Activated CD4-positive, alpha-beta T cell treated with anti-CD3 and anti-CD28 coated beads, Interleukin-10, Interleukin-2, amounts not matched to agents 100 ng/mL and 50 ng/mL, durations not matched to agents 16 hours and 8 hours (primary cell): ENCODE measurements at regions not wholly inside any gene's neighbourhood (a gene's known extent, or its start where the extent isn't known, plus 50 kb on each side); places are given as distances from the start of the nearest gene placed in this dataset.
A peak's percentile ranks its signal among the peaks of the same experiment; 100 is the strongest.
"Not testable (repeated sequence)": the region's sequence is repeated elsewhere in the genome, so short reads cannot be mapped to it uniquely, and the experiment has no call there.

Source experiments
- DNase-seq: peaks from one replicate; pipeline ENCODE4 v3.0.0-alpha.2; 2020

DNA sequence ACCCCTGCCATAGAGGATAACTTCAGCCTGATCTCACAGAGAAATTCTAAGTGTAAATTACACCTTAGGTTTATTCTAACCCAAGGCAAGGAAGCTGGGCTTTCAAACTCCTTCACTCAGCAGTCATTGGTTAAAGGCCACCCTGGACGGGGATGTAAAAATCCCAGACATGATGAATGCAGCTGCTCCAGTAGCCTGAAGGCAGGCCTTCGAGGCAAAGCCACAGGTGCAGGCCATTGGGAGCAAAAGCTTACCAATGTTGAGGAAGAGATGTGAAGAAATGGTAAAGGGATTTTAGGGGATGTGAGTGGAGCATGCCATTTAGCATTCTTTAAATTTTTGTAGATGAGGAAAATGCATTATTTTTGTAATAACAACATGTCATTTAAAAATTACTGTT lies 514.4 kb downstream of the XYLT1 start:
- DNase-seq: no peak

DNA sequence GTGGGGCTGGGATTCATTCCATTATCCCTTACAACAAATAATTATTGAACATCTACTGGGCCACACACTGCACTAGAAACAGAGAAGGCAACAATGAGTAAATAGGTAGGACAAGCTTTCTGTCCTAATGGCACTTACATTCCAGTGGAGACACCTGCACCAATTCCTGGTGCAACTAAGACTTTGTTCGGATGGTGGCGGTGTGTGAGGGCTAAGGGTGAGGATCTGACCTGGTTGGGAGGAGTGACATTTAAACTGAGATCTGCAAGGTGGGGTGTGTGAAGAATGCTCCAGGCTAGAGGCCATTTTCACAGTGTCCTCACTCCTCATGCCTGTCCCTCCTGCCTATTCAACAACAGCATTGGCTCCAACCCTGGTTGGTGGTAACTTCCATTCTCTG lies 510.0 kb downstream of the XYLT1 start:
- no peak for DNase-seq

DNA sequence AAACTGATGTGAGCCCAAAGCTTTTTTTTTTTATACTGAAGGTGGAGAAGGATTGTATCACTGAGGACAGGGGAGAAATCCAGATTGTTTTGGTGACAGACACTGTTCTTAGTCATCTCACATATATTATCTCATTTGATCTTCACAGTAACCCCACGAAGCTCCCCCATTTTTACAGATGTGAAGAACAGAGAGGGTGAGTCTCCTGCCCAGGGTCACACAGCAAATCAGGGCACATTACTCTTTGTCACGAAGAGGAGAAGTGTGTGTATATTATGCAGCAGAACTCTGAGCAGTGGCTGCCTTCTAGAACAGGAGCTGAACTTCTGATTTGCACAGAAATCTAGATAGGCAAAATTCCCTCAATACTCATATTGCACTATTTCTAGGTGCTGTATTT lies 504.3 kb downstream of the XYLT1 start:
- DNase-seq: no peak

DNA sequence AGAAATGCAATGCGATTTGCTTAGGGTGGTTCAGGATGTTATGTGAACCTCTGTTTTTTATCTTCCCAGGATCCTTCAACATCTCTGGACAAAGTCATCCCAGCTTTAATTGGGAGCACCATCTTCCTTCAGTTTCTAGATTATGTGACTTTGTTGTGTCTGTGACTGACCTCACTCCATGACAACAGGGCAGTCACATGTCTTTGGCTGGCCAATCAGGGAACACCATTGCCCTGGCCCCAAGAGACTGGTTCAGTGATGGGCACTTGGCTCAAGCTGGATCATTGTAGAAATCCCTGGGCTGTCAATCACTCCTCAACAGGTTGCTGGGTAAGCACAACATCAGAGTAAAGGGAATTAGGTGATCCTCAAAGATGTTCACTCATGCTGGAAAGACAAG lies 499.7 kb downstream of the XYLT1 start:
- DNase-seq: no peak

DNA sequence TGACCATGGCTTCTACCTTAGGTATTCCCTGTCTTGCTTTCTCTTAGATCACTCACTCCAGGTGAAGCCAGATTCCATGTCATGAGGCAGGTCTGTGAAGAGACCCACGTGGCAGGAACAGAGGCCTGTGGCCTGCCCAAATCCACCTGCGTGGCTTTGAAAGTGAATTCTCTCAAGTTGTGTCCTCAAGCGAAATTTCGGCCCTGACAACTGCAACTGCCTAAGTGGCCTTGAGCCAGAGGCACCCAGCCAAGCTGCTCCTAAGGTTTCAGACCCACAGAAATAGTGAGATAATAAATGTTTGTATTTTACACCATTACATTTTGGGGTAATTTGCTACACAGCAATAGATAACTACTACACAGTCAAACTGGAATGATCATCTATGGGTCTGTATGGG lies 497.9 kb downstream of the XYLT1 start:
- no peak for DNase-seq

DNA sequence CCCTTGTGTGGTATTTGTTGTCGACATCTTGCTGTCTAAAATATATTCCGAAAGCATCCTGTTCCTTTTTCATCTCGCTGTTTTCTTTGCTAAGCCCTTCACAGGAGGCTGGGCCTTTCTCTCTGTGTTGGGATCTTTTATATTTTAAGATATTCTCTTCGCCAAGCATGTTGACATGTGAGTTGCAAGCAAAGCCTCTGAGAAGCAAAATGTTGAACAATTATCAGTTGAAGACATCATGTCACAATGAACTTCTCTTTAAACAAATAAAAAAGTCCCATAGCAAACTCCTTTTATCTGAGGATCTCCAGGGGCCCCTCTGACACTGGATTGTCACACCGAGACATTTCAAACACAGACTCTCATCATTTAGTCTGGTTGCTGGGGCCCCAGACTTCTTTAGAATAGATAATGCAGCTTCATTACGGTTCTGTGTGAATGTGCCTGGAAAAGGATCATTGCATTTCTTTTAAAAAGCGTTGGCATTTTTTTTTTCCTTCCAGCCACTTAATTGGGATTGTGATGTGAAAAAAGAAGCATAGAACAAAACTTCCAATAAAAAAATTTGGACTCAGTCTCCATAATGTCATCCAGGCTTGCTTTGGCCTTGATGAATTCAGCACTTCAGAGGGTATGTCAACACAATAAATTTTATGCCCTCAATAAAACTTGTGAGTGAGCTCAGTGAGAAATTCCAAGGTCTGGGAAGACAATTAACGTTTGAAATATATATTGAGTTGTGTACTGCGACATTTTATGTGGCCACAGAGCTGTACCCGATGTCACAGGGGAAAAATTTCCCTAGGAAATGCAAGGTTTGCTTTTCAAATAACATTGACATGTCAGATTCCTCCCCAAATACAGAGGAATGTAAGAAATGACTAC lies 496.8 kb downstream of the XYLT1 start:
- DNase-seq: no peak

DNA sequence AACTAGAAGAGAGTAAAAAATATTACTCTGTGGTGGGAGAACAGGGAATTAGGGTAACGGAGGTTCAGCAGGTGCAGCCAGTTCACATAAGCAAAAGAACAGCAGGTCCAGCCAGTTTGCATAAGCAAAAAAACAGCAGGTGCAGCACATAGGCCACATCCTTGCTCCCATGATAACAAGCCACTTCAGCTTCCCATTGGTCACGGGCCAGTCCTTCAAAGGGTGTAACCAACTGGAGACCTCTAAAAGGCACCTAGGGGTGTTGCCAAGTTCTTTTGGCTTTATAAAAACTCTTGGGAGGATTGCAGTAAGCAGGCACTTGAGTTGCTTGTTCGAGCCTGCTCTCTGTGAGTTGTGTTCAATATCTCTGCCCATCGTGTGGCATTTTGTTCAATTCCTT lies 488.1 kb downstream of the XYLT1 start:
- DNase-seq: no peak

DNA sequence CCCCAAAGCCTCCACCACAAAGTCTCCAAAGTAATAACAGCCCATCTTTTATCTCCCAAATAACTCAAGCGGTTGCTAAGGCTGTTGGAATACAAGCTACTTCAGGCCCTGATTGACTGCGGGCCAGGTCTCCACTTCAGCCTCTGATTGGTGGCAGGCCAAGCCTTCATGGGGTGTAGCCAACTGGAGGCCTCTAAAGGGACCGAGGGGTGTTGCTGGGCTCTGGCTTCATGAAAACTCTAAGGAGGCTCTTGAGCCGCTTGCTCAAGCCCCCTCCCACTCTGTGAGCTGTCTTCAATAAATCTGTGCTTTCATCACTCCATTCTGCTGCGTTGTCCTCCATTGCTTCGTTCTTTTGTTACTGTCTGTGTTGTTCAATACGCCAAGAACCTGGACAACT lies 487.2 kb downstream of the XYLT1 start:
- DNase-seq: no peak

DNA sequence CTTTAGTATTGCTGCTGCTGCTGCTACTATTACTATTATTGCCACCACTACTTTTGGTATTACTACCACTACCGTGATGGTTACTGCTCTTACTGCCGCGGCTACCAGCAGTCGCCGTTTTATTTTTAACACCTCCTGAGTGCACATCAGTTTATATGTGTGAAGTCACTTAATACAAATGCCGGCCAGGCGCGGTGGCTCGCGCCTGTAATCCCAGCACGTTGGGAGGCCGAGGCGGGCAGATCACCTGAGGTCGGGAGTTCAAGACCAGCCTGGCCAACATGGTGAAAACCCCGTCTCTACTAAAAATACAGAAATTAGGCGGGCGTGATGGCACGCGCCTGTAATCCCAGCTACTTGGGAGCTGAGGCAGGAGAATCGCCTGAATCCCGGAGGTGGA lies 486.7 kb downstream of the XYLT1 start:
- not testable (repeated sequence) for DNase-seq

DNA sequence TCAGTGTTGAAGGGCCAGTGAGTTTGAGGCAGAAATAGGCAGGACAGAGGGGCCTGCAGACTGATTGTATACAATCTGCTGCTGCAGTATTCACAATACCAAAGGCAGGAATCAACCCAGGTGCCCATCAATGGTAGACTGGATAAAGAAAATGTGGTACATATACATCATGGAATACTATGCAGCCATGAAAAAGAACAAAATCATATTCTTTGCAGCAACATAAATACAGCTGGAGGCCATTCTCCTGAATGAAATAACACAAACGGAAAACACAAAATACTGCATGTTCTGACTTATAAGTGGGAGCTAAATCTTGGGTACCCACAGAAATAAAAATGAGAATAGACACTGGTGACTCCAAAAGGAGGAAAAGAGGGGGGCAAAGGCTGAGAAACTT lies 485.1 kb downstream of the XYLT1 start:
- DNase-seq: no peak

DNA sequence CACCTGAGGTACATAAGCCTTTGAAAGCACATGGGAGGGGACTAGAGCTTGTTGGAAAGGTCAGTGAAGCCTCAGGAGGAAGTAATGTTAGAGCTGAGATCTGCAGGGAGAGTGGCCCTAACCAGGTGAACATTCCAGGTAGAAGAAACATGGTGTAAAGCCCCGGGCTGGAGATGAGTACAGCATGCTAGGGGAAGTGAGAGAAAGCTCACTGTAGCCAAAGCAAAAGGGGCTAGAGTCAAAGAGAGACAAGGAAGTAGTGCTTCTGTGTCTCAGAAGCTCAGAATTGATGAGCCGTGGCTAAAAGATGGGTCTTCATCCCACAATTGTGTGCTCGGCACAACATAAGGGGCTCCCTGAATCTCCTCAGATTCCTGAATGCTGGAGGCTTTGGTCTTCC lies 481.8 kb downstream of the XYLT1 start:
- no peak for DNase-seq

DNA sequence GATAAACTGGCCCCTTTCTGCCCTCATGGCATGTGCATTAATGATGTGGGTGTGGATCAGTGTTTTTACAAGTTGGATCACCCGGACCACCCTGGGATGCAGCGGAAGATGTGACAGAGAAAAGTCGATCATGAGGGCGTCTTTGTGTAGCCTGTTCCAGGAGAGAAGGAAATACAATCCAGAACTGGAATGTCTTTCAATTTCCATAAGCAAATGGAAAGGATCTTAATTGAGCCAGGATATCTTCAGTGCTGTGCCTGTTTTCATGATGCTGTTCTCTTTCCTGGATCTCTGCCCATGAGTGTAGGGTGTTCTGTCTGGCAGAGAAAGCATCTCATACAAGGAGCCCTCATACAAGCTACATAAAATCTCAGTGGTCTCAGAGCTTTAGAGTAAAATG lies 481.4 kb downstream of the XYLT1 start:
- DNase-seq: no peak

DNA sequence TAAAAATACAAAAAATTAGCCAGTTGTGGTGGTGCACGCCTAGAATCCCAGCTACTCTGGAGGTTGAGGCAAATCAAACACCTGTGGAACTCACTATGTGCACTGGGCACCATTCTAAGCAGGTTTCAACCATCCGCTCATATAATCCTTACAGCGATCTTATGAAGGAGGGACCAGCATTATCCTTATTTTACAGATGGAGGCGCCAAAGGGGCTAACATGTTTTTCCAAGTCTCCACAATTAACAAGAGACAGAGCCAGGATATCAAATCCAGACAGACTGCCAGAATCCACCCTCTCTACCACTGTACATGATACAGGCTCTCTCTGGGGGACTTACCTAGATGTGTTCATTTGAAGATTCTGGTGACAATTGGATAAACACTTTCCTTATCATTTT lies 479.0 kb downstream of the XYLT1 start:
- no peak for DNase-seq

DNA sequence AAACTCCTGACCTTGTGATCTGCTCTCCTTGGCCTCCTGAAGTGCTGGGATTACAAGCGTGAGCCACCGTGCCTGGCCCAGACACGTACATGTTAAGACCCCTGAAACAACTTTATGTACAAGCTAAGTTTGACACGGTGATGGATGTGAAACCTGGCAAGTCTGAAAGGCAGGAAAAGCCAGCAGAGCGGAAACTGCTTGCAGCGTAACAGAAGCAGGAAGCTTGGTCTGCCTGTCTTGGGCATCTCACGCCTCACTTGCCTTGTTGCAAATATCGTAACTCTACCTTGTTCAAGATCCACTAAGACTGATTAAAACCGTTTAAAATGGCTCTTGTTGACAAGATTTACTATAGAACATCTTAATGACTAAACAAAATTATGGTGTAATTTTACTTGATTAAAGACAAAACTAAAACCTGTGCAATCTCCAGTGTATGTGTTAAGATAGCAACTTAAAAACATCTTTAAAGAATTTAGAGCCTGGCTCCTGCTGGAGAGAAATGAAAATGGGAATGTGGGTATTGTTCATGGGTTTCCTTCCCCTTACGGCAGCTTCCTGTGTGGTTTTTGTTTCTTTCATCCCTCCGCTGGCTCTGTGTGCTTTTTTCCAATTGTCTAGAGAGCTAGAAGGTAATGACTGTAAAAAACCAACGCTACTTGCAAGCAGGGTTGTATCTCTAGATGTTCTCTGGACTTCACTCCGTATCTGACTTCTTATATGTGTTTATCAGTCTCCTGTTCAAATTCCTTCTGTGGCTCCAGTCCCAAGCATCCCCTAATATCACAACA lies 477.6 kb downstream of the XYLT1 start:
- DNase-seq: peak; percentile 20

DNA sequence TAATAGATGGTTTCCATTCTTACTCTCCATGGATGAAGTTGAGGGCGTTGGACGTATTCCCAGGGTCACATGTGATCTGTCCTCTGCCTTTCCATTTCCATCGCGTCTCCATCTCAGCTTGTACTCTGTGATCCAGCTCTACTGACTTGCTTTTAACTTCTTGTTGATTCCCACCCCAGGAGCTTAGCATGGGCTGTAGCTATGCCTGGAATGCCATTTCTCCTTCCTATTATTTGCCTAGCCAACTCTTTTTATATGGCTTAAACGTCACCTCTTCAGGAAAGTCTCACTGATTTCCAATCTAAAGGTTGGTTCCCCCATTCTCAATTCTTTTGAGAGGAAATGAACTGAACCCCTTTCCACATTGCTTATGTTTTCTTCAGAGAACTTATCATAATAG lies 475.9 kb downstream of the XYLT1 start:
- DNase-seq: no peak

DNA sequence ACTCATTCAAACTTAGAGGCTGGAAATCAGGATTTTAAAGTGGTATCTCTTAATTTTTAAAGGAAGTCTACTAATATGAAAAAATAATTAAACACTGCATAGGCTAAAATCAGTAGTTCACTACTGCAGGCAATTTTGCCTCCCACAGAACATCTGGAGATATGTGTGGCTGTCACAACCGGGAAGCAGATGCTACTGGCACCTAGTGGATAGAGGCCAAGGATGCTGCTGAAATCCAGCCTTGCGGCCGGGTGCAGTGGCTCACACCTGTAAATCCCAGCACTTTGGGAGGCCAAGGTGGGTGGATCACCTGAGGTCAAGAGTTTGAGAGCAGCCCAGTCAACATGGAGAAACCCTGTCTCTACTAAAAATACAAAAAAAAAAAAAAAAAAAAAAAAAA lies 473.9 kb downstream of the XYLT1 start:
- no peak for DNase-seq

DNA sequence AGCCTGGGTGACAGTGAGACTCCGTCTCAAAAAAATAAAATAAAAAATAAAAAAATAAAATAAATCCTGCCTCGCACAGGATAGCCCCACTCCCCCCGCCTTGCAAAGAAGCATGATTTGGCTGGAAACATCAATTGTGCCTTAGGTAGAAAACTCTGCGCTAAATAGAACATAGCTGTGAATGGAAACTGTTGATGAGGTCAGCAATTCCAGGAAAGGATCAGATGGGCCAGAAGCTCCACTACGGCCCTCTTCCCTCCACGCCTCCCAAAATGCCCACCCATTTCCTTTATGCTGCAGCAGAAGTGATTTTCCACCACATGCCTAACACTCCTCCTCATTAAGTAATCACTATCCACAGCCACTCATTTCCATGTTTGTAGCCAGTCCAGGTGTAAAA lies 473.4 kb downstream of the XYLT1 start:
- no peak for DNase-seq

DNA sequence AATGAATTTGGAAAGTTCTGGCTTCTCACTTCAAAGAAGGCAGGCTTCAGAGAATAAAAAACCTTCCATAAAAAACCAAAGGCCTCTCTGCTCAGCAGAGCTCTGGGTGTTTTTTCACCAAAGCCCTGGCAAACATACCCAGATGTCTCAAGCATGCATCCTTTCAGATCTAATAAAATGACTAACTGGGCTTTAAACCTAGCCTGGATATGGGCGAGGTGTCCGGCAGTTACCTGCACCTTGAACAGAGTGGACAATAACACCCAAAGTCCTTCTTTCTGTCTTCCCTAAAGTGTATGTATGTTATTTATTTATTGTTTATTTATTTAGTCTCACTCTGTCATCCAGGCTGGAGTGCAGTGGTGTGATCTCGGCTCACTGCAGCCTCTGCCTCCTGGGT lies 469.3 kb downstream of the XYLT1 start:
- no peak for DNase-seq

DNA sequence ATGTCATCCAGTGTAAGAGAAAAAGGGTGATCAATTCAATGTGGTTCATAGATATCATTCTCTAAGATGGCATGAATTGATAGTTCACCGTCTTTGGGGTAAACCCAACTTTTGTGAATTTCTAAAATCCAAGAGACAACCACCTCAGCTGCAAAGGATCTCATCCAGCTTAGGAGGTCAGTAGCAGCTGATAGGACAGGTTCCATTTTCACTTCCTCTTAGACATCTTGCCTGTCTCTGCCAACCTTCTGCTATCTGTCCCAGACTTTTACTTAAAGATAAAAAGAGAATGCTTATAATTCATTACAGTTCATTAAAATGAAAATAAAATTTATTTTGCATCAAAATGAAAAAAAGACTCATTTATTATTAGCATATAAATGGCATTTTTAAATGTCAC lies 468.2 kb downstream of the XYLT1 start:
- DNase-seq: no peak

DNA sequence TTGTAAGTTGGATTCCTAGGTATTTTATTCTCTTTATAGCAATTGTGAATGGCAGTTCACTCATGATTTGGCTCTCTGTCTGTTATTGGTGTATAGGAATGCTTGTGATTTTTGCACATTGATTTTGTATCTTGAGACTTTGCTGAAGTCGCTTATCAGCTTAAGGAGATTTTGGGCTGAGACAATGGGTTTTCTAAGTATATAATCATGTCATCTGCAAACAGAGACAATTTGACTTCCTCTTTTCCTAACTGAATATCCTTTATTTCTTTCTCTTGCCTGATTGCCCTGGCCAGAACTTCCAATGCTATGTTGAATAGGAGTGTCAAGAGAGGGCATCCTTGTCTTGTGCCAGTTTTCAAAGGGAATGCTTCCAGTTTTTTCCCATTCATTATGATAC lies 464.8 kb downstream of the XYLT1 start:
- not testable (repeated sequence) for DNase-seq

DNA sequence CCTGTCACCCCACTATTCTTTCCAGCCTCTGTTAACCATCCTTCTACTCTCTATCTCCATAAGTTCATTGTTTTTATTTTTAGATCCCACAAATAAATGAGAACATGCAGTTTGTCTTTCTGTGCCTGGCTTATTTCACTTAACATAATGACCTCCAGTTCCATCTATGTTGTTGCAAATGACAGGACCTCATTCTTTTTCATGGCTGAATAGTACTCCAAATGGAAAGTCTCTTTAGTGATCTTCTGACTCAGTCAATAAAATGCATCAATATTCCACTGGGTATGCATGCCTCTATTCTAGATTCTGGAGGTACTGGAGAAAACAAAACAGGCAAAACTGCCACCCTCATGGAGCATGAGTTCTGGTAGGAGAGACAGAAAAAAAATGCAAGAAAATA lies 459.0 kb downstream of the XYLT1 start:
- no peak for DNase-seq

DNA sequence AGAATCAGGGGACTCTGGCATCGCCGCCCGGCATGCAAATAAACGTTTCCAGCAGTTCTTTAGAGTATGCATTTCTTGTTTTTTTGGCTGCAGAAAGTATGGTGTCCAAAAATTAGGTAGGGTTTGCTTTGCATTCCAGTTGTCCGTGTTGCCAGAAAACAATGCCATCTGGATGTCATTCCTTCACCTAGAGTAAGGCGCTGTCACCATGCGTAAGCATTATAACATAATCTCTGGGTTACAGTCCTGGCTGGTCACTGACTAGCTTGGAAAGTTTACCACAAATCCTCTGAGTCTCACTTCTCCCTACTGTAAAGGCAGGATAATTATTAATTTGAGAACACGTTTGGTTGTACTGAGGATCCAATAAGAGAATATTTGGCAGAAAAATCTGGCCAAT lies 457.7 kb downstream of the XYLT1 start:
- DNase-seq: no peak

DNA sequence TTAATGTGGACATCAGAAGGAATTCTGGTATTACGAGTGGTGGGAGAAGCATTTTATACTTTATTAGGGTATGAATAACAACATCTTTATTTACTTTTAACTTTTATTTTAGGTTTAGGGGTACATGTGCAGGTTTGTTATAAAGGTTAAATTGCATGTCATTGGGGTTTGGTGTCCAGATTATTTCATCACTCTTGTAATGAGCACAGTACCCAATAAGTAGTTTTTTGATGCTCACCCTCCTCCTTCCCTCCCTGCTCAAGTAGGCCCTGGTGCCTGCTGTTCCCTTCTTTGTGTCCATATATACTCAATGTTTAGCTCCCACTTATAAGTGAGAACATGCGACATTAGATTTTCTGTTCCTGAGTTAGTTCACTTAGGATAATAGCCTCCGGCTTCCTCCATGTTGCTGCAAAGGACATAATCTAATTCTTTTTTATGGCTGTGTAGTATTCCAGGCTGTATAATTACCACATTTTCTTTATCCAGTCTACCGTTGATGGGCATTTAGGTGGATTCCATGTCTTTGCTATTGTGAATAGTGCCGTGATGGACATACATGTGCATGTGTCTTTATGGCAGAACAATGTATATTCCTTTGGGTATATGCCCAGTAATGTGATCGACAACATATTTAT lies 456.2 kb downstream of the XYLT1 start:
- DNase-seq: no peak

DNA sequence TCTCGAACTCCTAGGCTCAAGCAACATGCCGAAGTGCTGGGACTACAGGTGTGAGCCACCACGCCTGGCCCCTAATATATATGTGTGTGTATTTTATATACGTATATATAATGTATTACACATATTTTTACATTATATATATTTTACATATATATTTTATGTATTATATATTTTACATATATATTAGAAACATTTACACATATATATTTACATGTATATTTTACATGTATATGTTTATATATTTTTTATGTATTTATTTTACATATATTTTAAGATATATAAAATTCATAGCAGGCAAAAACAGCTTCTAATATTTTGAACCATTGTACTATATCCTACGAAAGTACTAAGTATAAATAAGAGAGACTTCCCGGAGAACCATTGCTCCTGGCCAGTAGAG lies 455.1 kb downstream of the XYLT1 start:
- DNase-seq: no peak
